ENCODE measurements at regions not wholly inside any gene's neighbourhood (a gene's known extent, or its start where the extent isn't known, plus 50 kb on each side); places are given as distances from the start of the nearest gene placed in this dataset.
"Not testable (repeated sequence)": the region's sequence is repeated elsewhere in the genome, so short reads cannot be mapped to it uniquely, and the experiment has no call there.

DNA sequence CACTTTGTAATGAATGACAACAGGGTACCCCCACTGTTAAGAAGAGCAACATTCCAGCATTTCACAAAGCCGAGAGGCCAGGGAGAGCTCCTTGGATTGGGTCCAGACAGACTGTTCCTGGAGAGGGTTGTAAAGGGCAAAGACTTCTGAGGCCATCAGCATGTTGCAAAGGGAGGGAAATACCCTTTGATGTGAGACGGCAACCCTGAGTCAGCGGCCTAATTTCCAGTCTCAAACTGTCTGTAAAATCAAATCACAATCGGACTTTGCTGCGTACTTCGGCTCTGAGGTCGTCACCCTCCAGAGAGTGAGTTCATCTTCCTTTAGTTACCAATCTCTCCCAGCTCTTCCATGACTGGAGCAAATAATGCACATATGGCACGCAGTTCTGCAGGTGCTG, 101.0 kb upstream of the DTNBP1 start:
- DNase-seq (ENCODE audit: low read depth) = no peak

- DNase-seq (ENCODE audit: low read depth) = no peak
Measured at GRCh38 chr6:15763364-15763763, 100.5 kb upstream of the DTNBP1 start.

- no peak for DNase-seq (ENCODE audit: low read depth)
Measured at GRCh38 chr6:15761045-15761502, 98.2 kb upstream of the DTNBP1 start.

DNA sequence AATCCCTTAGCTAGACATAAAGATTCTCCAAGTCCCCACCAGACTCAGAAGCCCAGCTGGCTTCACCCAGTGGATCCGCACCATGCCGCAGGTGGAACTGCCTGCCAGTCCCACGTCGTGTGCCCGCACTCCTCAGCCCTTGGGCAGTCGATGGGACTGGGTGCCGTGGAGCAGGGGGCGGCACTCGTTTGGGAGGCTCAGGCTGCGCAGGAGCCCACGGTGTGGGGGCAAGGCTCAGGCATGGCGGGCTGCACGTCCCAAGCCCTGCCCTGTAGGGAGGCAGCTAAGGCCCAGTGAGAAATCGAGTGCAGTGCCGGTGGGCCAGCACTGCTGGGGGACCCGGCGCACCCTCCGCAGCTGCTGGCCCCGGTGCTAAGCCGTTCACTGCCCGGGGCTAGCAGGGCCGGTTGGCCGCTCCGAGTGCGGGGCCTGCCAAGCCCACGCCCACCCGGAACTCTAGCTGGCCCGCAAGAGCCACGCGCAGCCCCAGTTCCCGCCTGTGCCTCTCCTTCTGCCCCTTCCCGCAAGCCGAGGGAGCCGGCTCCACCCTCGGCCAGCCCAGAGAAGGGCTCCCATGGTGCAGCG, 95.9 kb upstream of the DTNBP1 start:
- DNase-seq (ENCODE audit: low read depth) = no peak

DNA sequence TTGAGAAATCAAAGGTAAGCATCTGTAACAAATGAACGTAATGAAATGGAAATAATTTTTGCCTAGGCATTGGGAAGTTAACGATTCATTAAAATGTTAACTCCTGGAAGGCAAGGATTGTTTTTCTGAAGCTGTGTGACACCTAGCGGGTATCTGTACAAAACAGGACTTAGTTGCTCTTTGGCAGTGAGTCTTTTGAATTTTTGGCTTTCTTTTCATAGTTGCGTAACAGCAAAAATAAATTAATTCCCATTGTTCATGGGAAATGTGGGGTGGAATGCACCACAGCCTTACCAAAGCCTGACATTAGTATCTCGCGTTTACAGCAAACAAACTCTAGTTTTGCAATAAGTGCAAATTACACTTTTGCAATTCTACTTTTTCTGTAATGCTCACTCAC, 92.7 kb upstream of the DTNBP1 start:
- DNase-seq (ENCODE audit: low read depth) = no peak

- no peak for DNase-seq (ENCODE audit: low read depth)
Measured at GRCh38 chr6:15754706-15755079, 91.9 kb upstream of the DTNBP1 start.

- no peak for DNase-seq (ENCODE audit: low read depth)
Measured at GRCh38 chr6:15754035-15754705, 91.3 kb upstream of the DTNBP1 start.

DNA sequence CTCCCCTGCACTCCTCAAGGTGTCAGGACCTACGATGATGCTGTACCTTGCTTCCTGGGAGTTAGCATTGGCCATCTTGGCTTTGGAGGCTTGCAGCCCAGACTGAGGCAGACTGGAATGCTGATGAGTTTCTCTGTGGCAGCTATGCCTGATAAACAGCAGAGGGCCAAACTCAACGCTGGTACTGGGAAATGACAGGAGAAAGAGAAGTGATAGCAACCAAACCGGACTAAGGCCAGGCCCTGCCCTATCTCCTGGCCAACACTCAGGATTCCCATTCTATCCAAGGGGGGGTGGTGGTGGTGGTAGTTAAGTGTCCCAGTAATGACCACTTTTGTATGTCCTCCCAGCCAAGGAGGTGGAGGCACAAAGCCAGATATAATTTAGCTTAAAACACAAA, 90.0 kb upstream of the DTNBP1 start:
- no peak for DNase-seq (ENCODE audit: low read depth)

GRCh38 chr6:15751721-15752350, 89.0 kb upstream of the DTNBP1 start:
- no peak for DNase-seq (ENCODE audit: low read depth)

- DNase-seq (ENCODE audit: low read depth) = no peak
Measured at GRCh38 chr6:15748341-15748740, 85.5 kb upstream of the DTNBP1 start.

DNA sequence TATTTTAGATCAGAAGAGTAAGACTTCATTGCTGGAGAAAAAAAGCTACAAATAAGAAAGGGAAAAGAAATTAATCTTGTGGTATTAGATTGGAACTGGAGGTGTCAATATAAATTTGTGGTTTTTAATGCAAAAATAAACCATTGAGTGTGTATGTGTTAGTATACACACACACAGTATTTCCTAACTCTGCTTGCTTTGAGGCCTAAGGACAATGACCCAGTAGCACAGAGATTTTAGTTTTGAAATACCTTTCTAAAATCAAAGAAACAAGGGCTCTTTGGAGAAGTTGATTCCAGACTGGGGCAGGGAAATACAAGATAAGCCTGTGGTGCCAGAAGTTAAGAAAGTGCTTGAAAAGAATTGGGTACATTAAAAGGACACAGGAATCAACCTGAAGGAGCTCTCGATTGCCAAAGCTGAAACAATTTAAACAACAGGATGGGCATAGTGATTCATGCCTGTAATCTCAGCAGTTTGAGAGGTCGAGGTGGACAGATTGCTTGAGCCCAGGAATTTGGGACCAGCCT, 84.6 kb upstream of the DTNBP1 start:
- DNase-seq (ENCODE audit: low read depth) = no peak

DNA sequence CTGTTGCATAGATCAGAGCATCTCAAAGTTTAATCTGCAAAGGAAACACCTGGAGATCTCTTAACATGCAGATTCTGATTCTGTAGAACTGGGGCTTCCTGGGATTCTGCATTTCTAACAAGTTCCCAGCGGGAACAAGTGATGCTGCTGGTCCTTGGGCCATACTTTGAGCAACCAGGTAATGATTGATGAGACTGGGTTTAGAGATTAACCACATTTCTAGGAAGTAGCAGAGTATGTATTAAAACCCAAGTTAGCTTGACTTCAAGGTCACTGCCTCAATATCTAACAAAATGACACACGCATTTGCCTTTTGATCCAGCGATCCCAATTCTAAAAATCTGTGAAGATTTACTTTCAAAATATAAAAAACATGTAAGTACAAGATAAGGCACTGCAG, 83.0 kb upstream of the DTNBP1 start:
- no peak for DNase-seq (ENCODE audit: low read depth)

- no peak for DNase-seq (ENCODE audit: low read depth)
Measured at GRCh38 chr6:15744818-15745402, 82.1 kb upstream of the DTNBP1 start.

- DNase-seq (ENCODE audit: low read depth) = not testable (repeated sequence)
Measured at GRCh38 chr6:15742013-15742412, 79.2 kb upstream of the DTNBP1 start.

GRCh38 chr6:15741405-15741804, 78.6 kb upstream of the DTNBP1 start:
- no peak for DNase-seq (ENCODE audit: low read depth)

GRCh38 chr6:15739867-15740266, 77.0 kb upstream of the DTNBP1 start:
- no peak for DNase-seq (ENCODE audit: low read depth)

DNA sequence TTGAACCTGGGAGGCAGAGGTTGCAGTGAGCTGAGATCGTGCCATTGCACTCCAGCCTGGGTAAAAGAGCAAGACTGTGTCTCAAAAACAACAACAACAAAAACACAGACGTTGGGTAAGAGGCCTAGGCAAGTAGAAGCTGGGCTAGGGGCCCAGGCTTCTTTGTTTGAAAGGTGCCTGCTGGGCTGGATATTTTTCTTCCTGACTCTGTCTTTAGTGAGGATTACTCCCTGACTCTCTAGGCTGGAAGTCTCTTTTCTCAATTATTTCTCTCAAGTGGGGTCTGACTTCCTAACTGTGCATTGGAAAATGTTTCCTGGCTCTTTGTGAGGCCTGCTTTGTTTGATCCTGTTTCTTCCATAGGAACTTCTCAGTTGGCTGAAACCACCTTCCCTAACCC, 76.5 kb upstream of the DTNBP1 start:
- DNase-seq (ENCODE audit: low read depth) = no peak

GRCh38 chr6:15738195-15738594, 75.4 kb upstream of the DTNBP1 start:
- not testable (repeated sequence) for DNase-seq (ENCODE audit: low read depth)

- DNase-seq (ENCODE audit: low read depth) = no peak
Measured at GRCh38 chr6:15736297-15736696, 73.5 kb upstream of the DTNBP1 start.

DNA sequence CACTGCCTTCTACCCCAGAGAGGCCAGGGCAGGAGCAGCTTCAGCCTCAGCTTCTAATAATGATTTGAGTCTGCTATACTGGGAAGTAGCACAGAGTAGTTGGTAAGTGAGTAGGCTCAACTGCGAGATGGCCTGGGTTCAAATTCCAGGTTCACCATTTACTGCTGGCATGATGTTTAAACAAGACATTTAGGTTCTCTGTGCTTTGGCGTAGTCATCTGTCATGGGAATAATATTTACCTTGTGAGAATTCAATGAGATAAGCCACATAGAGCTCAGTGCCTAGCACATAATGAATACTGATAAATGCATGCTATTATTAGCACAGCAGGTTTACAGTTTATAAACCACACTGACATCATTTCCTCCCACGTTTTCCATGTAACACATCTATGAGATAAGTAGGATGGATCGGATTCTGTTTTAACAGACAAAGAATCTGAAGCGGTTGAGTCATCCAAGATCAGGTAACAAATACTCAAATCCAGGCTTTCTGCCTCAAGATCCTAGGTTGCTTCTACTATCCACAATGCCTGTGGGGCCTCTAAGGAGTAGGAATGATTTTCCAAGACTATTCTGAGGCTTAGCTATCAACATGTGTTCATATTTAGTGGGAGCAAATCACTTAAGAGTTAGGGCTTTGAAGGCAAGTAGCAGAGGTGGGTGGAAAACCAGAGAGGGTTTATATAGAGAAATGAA, 72.9 kb upstream of the DTNBP1 start:
- no peak for DNase-seq (ENCODE audit: low read depth)

DNA sequence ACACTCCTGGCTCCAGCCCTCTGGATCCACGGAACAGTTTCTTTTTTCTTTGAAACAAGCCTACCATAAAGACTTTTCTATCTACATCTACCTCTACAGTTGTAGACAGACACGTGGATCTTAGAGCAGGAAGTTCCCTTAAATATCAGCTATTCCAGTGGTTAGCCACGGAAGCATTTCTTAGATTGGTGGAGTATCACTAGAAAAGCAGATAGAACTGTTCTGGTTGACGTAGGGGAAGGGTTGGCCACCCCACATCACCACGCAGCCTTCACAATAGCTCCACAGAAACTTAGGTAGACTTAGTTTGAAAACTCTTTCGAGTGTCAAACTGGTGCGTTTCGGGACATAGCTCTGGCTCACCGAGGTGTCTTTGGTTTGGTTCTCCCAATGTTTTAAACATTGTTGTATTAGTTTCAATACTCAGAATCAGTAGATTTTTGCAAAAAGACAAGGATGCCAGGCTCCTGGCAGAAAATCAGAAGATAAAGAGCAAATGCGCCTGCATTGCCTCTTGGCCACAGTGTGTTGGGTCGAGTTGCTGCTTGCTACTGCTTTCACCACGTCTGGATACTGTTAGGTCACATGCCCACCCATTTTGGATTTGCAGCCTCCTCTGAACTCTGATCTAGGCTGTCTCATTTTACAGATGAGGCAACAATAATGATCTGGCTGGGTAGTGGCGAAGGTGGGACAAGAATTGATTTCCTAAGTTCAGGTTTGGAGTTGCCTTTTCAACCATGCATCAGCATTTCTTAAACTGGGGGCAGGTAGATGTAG, 71.5 kb upstream of the DTNBP1 start:
- no peak for DNase-seq (ENCODE audit: low read depth)

DNA sequence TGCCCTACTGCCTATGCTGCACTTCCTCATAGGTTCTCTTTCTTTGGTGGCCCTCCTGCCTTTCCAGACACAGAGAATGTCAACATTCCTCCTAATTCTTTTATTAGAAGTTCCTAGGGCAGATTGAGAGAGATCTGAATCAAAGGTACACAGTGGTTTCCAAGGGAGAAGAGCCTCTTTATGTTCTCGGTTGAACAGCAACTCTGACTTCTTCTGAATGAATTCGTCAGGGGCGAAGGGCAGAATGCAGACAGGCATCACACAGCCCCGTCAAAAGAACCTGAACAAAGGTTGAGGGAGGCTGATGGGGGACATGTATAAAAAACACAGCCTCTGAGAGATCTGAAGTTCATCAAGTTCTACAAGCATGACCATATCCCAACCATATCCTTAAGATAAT, 68.1 kb upstream of the DTNBP1 start:
- no peak for DNase-seq (ENCODE audit: low read depth)
